Osteoblast (primary cell): ENCODE measurements at regions not wholly inside any gene's neighbourhood (a gene's known extent, or its start where the extent isn't known, plus 50 kb on each side); places are given as distances from the start of the nearest gene placed in this dataset.

Experiments used
- DNase-seq: peaks from one replicate; pipeline ENCODE4 v3.0.0; 2011; ENCODE audit warnings: low spot score, mixed read lengths; ENCODE audit not compliant: insufficient read length; ENCODE audit errors: missing footprints
- H2AFZ ChIP-seq: 2 replicates; pipeline ENCODE4 v1.6.0; 2011; ENCODE audit warnings: mild to moderate bottlenecking, low read length
- H3K27ac ChIP-seq: 2 replicates; pipeline ENCODE4 v1.5.1; 2011; ENCODE audit warnings: mild to moderate bottlenecking, low read depth, low read length, moderate library complexity
- H3K27me3 ChIP-seq: 2 replicates; pipeline ENCODE4 v1.6.0; 2012; ENCODE audit warnings: mild to moderate bottlenecking, control low read depth, inconsistent platforms, low read length, moderate library complexity; ENCODE audit not compliant: insufficient read depth
- H3K36me3 ChIP-seq: 2 replicates; pipeline ENCODE4 v1.5.1; 2011; ENCODE audit warnings: mild to moderate bottlenecking, low read length, control low read depth, moderate library complexity; ENCODE audit not compliant: insufficient read depth
- H3K4me1 ChIP-seq: 2 replicates; pipeline ENCODE4 v1.5.1; 2011; ENCODE audit warnings: mild to moderate bottlenecking, low read length, control low read depth, moderate library complexity; ENCODE audit not compliant: insufficient read depth
- H3K4me2 ChIP-seq: 2 replicates; pipeline ENCODE4 v1.6.0; 2011; ENCODE audit warnings: mild to moderate bottlenecking, low read length; ENCODE audit not compliant: insufficient read depth
- H3K4me3 ChIP-seq: fragments of 200-600 bp; sonication (generic); 3 replicates; pipeline ENCODE4 v1.5.1; 2012; ENCODE audit warnings: mild to moderate bottlenecking, low read length, inconsistent platforms; ENCODE audit not compliant: insufficient read depth
- H3K79me2 ChIP-seq: 2 replicates; pipeline ENCODE4 v1.6.0; 2012; ENCODE audit warnings: mild to moderate bottlenecking, low read length, control low read depth, inconsistent platforms; ENCODE audit not compliant: insufficient read depth
- H3K9me3 ChIP-seq: 2 replicates; pipeline ENCODE4 v1.5.1; 2011; ENCODE audit warnings: low read depth, low read length, control low read depth
- H4K20me1 ChIP-seq: 2 replicates; pipeline ENCODE4 v1.6.0; 2012; ENCODE audit warnings: mild to moderate bottlenecking, low read length, control low read depth; ENCODE audit not compliant: insufficient read depth
- TF ChIP-seq, protein P1 (sequence below): IDR thresholded peaks from 2 replicates; pipeline ENCODE4 v1.5.1; 2011; ENCODE audit warnings: mild to moderate bottlenecking, low read depth, low read length, moderate library complexity; ENCODE audit errors: extremely low read depth

DNA sequence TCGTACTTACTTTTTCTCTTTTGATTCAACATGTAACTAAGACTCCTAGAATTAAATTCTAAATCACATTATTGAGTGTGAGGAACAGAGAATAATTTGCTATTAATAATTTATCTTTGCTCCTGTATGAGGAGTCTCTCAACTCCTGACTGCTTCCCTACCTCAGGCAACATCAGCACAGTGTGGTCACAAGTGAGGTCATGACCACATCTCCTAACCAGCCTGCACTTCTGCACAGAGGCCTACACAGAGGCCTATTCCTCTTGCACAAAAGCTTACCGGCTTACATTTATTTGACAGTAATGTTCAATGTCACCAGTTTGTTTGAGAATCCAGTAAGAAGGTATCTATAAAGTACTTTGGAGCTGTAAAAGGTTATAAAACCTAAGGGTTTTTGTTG is 637.4 kb upstream of the MARCKS start:
- Histone ChIP-seq H4K20me1 (no peaks in the 10 kb centered on the region), H3K4me3 (no peak overlapping the region), H3K36me3 (no peaks in the 10 kb centered on the region), H3K4me1 (no peaks in the 10 kb centered on the region), H3K27ac (no peak overlapping the region), H3K4me2 (no peak overlapping the region), H3K79me2 (no peaks in the 10 kb centered on the region), H3K9me3 (no peaks in the 10 kb centered on the region), H2AFZ (no peak overlapping the region), H3K27me3 (no peaks in the 10 kb centered on the region)
- TF ChIP-seq, protein P1, sequence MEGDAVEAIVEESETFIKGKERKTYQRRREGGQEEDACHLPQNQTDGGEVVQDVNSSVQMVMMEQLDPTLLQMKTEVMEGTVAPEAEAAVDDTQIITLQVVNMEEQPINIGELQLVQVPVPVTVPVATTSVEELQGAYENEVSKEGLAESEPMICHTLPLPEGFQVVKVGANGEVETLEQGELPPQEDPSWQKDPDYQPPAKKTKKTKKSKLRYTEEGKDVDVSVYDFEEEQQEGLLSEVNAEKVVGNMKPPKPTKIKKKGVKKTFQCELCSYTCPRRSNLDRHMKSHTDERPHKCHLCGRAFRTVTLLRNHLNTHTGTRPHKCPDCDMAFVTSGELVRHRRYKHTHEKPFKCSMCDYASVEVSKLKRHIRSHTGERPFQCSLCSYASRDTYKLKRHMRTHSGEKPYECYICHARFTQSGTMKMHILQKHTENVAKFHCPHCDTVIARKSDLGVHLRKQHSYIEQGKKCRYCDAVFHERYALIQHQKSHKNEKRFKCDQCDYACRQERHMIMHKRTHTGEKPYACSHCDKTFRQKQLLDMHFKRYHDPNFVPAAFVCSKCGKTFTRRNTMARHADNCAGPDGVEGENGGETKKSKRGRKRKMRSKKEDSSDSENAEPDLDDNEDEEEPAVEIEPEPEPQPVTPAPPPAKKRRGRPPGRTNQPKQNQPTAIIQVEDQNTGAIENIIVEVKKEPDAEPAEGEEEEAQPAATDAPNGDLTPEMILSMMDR: no peak
- DNase-seq: no peak

DNA sequence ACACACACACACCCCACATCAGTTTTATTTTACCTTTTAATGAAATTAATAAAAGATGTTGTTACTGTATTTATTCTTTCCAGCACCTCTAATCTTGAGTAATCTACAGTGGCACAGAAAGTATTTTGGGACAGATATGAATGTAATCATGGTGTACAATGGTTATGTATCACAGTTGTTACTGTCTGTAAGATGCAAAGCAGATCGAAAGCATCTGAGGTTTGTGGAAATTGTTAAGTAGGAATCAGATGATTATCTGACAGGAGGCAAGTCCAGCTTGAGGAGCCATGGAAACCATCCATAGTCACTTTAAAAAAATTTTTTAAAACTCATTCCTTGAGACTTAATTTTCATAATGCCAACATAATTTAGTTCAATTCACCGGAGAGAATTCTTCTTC is 636.3 kb upstream of the MARCKS start:
- no peak overlapping the region for H2AFZ ChIP-seq
- no peaks in the 10 kb centered on the region for H3K9me3 ChIP-seq
- TF ChIP-seq, protein P1: no peak
- H3K4me1 ChIP-seq: no peaks in the 10 kb centered on the region
- no peaks in the 10 kb centered on the region for H4K20me1 ChIP-seq
- H3K4me3 ChIP-seq: no peak overlapping the region
- no peak for DNase-seq
- no peaks in the 10 kb centered on the region for H3K27me3 ChIP-seq
- no peak overlapping the region for H3K27ac ChIP-seq
- no peaks in the 10 kb centered on the region for H3K79me2 ChIP-seq
- no peaks in the 10 kb centered on the region for H3K36me3 ChIP-seq
- H3K4me2 ChIP-seq: no peak overlapping the region

DNA sequence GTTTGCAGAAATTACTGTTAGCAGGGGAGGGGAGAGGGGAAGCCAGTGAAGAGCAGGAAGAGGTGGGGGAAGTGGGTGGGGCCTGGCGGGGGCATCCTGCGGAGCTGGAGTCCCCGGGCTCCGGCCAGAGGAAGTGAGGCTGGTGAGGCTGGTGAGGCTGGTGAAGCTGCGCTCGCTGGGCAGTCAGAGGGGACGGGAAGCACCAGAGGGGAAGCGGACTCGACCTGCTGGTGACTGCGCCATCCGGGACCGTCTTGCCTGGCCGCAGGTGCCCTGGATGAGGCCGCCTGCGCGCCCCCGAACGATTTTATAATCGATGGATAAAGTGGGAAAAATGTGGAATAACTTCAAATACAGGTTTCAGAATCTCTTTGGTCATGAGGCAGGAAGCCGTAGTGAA is 635.3 kb upstream of the MARCKS start:
- Histone ChIP-seq H3K9me3 (no peaks in the 10 kb centered on the region), H3K27me3 (no peaks in the 10 kb centered on the region), H3K4me2 (no peak overlapping the region), H3K79me2 (no peaks in the 10 kb centered on the region), H3K4me3 (no peak overlapping the region), H2AFZ (no peak overlapping the region), H3K27ac (no peak overlapping the region), H3K36me3 (no peaks in the 10 kb centered on the region), H3K4me1 (no peaks in the 10 kb centered on the region), H4K20me1 (no peaks in the 10 kb centered on the region)
- peak; percentile 44 for DNase-seq
- TF ChIP-seq, protein P1: no peak

DNA sequence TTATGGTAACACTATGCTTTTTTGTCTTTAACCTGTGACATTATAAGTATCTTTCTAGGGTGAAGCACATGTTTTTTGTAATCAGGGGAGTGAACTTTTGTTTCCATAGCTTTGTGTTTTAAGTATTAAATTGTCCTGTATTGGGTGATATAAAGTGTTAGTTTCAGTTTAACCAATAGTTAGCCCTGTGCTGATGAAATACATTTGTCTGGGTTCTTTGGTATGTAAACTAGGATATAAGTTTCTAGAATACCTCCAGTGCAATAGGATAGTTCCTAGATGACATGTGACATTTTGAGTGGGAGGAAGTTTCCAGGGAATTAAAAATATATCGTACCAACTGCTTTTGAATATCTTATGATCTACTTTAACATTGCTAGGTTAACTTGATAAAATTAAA is 611.0 kb upstream of the MARCKS start:
- no peaks in the 10 kb centered on the region for H3K36me3 ChIP-seq
- H3K4me3 ChIP-seq: no peak overlapping the region
- DNase-seq: no peak
- no peaks in the 10 kb centered on the region for H3K79me2 ChIP-seq
- H3K27me3 ChIP-seq: no peaks in the 10 kb centered on the region
- H2AFZ ChIP-seq: peak overlapping the region; percentile 12
- no peaks in the 10 kb centered on the region for H3K9me3 ChIP-seq
- no peak overlapping the region for H3K4me2 ChIP-seq
- TF ChIP-seq, protein P1: no peak
- H3K27ac ChIP-seq: no peak overlapping the region
- H3K4me1 ChIP-seq: no peaks in the 10 kb centered on the region
- H4K20me1 ChIP-seq: no peaks in the 10 kb centered on the region
